IgD-negative memory B cell (primary cell): ENCODE measurements at regions not wholly inside any gene's neighbourhood (a gene's known extent, or its start where the extent isn't known, plus 50 kb on each side); places are given as distances from the start of the nearest gene placed in this dataset.
"Not testable (repeated sequence)": the region's sequence is repeated elsewhere in the genome, so short reads cannot be mapped to it uniquely, and the experiment has no call there.

Experiments used
- H3K27ac Mint-ChIP-seq, 3 donors: one replicate each; pipeline ENCODE4 v1.8.0; 2020 to 2022; ENCODE audit warnings: mild to moderate bottlenecking in 3 of 3, mixed read lengths in 3 of 3, moderate library complexity in 1 of 3
- H3K27me3 Mint-ChIP-seq: one replicate; pipeline ENCODE4 v1.8.0; 2021; ENCODE audit warnings: mixed read lengths
- H3K36me3 Mint-ChIP-seq: one replicate; pipeline ENCODE4 v1.8.0; 2020; ENCODE audit warnings: mild to moderate bottlenecking, mixed read lengths
- H3K4me1 Mint-ChIP-seq, 3 donors: one replicate each; pipeline ENCODE4 v1.8.0; 2020 to 2022; ENCODE audit warnings: mixed read lengths in 3 of 3, mild to moderate bottlenecking in 1 of 3
- H3K4me3 Mint-ChIP-seq, 4 donors: one replicate each; pipeline ENCODE4 v1.8.0; 2020 to 2022; ENCODE audit warnings: mild to moderate bottlenecking in 4 of 4, mixed read lengths in 4 of 4, moderate library complexity in 3 of 4
- H3K9me3 Mint-ChIP-seq, 3 donors: one replicate each; pipeline ENCODE4 v1.8.0; 2020 to 2021; ENCODE audit warnings: mixed read lengths in 3 of 3, mild to moderate bottlenecking in 1 of 3

- no peak overlapping the region for H3K27ac Mint-ChIP-seq
- H3K27me3 Mint-ChIP-seq: no peaks in the 10 kb centered on the region
- no peaks in the 10 kb centered on the region for H3K36me3 Mint-ChIP-seq
- peaks cover 0 to 19% (median 3%) of the 10 kb centered on the region in 3 donors for H3K9me3 Mint-ChIP-seq
- H3K4me1 Mint-ChIP-seq: no peaks in the 10 kb centered on the region
- H3K4me3 Mint-ChIP-seq: no peak overlapping the region
These were observed 419.4 kb downstream of the ISL1 start for GRCh38 chr5:51802551-51803184.

- peaks cover 0 to 13% (median 1%) of the 10 kb centered on the region in 3 donors for H3K9me3 Mint-ChIP-seq
- H3K36me3 Mint-ChIP-seq: no peaks in the 10 kb centered on the region
- no peaks in the 10 kb centered on the region for H3K27me3 Mint-ChIP-seq
- H3K4me1 Mint-ChIP-seq: no peaks in the 10 kb centered on the region
- H3K4me3 Mint-ChIP-seq: no peak overlapping the region
- no peak overlapping the region for H3K27ac Mint-ChIP-seq
These were observed 423.4 kb downstream of the ISL1 start for GRCh38 chr5:51806677-51807076.

DNA sequence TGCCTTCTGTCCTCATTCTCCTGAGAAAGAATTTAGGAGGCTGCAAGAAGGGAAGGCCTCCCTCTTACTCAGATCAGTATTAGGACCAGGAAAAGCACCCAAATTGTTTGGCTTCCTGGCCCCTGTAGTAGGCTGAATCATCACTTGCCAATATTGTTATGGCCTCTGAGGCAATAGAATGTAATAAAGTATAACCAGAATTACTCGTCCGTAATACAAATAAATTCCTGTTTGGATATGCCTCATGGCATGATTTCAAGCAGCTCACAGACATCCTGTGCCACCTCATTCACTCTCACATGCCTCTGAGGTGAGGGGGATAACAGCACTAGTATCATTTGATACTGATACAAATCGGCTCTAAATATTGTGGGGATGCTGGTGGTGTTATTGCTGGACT, 427.3 kb downstream of the ISL1 start:
- H3K9me3 Mint-ChIP-seq: peaks cover 0 to 5% (median 1%) of the 10 kb centered on the region in 3 donors
- H3K4me3 Mint-ChIP-seq: no peak overlapping the region
- no peak overlapping the region for H3K27ac Mint-ChIP-seq
- no peaks in the 10 kb centered on the region for H3K4me1 Mint-ChIP-seq
- no peaks in the 10 kb centered on the region for H3K27me3 Mint-ChIP-seq
- H3K36me3 Mint-ChIP-seq: peaks cover 2% of the 10 kb centered on the region

DNA sequence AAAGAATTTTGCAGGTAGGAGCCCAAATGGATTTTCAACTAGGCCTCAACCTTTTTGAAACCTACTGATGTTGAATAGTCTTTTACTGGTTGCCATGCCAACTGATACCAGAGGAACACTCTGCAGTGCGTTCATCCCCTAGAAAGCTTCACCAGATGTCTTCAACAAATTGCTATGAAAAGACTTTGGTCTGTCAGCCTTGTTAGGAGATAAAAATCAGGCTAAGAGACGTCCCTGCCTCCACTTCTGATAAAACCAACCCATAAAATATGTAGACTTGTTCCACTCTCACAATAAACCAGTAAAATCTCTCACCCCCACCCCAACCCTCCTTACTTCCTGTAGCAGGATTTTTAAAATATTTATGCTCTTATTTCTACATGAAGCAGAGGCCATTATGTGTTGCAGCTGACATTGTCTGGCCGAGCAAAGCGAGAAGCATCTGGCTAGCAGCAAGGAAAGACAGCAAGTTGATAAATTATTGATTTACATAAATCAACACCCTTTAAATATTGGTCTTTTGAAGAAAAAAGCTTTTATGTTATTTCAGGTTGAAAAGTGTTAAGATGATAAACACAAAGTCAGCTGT, 428.7 kb downstream of the ISL1 start:
- H3K4me1 Mint-ChIP-seq: no peaks in the 10 kb centered on the region
- peaks cover 0 to 6% (median 1%) of the 10 kb centered on the region in 3 donors for H3K9me3 Mint-ChIP-seq
- peaks cover 2% of the 10 kb centered on the region for H3K36me3 Mint-ChIP-seq
- H3K4me3 Mint-ChIP-seq: no peak overlapping the region
- no peaks in the 10 kb centered on the region for H3K27me3 Mint-ChIP-seq
- no peak overlapping the region for H3K27ac Mint-ChIP-seq

GRCh38 chr5:51814817-51815216, 431.6 kb downstream of the ISL1 start:
- H3K4me3 Mint-ChIP-seq, H3K36me3 Mint-ChIP-seq, H3K27me3 Mint-ChIP-seq, H3K27ac Mint-ChIP-seq, H3K9me3 Mint-ChIP-seq, H3K4me1 Mint-ChIP-seq: not testable (repeated sequence)

DNA sequence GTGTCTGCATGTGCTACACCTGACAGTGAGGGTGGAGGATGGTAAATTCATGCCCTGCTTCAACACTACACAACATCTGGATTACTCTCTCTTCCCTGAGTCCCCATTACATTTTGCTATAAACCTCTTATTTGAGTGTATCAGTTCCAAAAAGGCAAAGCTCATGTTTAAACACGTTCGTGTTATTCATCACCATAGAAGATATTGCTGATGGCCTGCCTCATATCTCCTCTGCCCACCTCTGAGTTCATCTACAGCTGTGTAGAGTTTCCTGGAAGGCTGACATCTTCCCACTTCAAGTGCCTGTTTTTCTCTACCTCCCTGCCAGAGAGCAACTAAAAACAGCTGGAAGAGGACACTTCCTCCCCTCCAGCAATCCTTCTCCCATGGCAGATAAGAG, 433.2 kb downstream of the ISL1 start:
- no peak overlapping the region for H3K4me3 Mint-ChIP-seq
- H3K9me3 Mint-ChIP-seq: peaks cover 0 to 11% (median 10%) of the 10 kb centered on the region in 3 donors
- peaks cover 2% of the 10 kb centered on the region for H3K36me3 Mint-ChIP-seq
- H3K4me1 Mint-ChIP-seq: no peaks in the 10 kb centered on the region
- no peaks in the 10 kb centered on the region for H3K27me3 Mint-ChIP-seq
- H3K27ac Mint-ChIP-seq: no peak overlapping the region

- H3K27ac Mint-ChIP-seq: no peak overlapping the region
- H3K4me3 Mint-ChIP-seq: no peak overlapping the region
- no peaks in the 10 kb centered on the region for H3K4me1 Mint-ChIP-seq
- H3K9me3 Mint-ChIP-seq: peaks cover 2 to 11% (median 4%) of the 10 kb centered on the region in 3 donors
- no peaks in the 10 kb centered on the region for H3K36me3 Mint-ChIP-seq
- H3K27me3 Mint-ChIP-seq: no peaks in the 10 kb centered on the region
These were observed 438.4 kb downstream of the ISL1 start for GRCh38 chr5:51821697-51822096.

DNA sequence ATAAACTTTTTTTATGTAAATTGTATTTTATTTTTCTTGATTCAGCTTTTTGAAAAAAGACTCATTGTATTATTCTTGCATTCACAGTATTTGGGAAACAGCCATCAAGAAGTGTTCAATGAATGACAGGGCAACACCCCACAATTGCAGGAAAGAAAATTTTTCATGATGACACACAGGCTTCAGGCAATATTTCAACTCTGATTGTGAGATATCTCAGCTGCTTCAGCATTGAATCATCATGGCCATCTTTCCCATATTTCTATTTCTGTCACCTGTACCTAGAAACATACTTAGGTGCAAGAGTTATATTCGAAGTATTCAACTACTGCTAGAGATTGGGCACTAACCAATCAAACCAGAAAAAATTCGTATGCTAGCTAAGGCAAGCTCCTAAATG, 446.0 kb downstream of the ISL1 start:
- Mint-ChIP-seq H3K4me1 (no peaks in the 10 kb centered on the region), H3K27ac (no peak overlapping the region), H3K9me3 (peaks cover 3 to 4% (median 3%) of the 10 kb centered on the region in 3 donors), H3K27me3 (no peaks in the 10 kb centered on the region), H3K36me3 (no peaks in the 10 kb centered on the region), H3K4me3 (no peak overlapping the region)

DNA sequence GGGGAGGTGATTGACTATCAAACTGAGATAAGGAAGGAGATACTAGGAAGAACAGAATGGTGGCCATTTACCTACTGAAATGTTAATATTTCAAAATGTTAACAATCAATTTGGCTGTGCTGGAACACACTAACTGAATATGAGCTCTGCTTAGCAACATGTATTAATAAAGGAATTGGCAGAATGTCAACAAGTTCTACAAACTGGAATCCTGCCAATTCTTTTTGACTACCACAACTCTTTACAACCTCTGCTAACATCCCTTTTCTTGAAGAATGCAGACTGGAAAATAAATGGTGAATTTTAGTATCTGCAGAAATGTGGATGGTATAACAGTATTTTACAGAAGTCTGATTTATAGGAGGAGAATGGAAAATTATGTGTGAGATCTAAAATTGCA, 446.4 kb downstream of the ISL1 start:
- no peaks in the 10 kb centered on the region for H3K27me3 Mint-ChIP-seq
- peaks cover 3 to 4% (median 3%) of the 10 kb centered on the region in 3 donors for H3K9me3 Mint-ChIP-seq
- no peak overlapping the region for H3K4me3 Mint-ChIP-seq
- no peaks in the 10 kb centered on the region for H3K36me3 Mint-ChIP-seq
- no peak overlapping the region for H3K27ac Mint-ChIP-seq
- no peaks in the 10 kb centered on the region for H3K4me1 Mint-ChIP-seq

- H3K36me3 Mint-ChIP-seq: no peaks in the 10 kb centered on the region
- H3K27me3 Mint-ChIP-seq: no peaks in the 10 kb centered on the region
- H3K4me1 Mint-ChIP-seq: no peaks in the 10 kb centered on the region
- H3K27ac Mint-ChIP-seq: no peak overlapping the region
- H3K9me3 Mint-ChIP-seq: peaks cover 2 to 3% (median 3%) of the 10 kb centered on the region in 3 donors
- no peak overlapping the region for H3K4me3 Mint-ChIP-seq
These were observed 449.8 kb downstream of the ISL1 start for GRCh38 chr5:51832934-51833470.

- no peaks in the 10 kb centered on the region for H3K4me1 Mint-ChIP-seq
These were observed 455.2 kb downstream of the ISL1 start for GRCh38 chr5:51838459-51838858.

GRCh38 chr5:51843893-51844292, 460.6 kb downstream of the ISL1 start:
- Mint-ChIP-seq H3K9me3 (peaks cover 4 to 18% (median 7%) of the 10 kb centered on the region in 3 donors), H3K27me3 (no peaks in the 10 kb centered on the region), H3K4me3 (no peak overlapping the region), H3K4me1 (peaks cover 0 to 2% (median 0%) of the 10 kb centered on the region in 3 donors), H3K36me3 (no peaks in the 10 kb centered on the region), H3K27ac (no peak overlapping the region)

More at GRCh38 chr5:51838459-51838858, 455.2 kb downstream of the ISL1 start:
- no peaks in the 10 kb centered on the region for H3K36me3 Mint-ChIP-seq
- H3K4me3 Mint-ChIP-seq: no peak overlapping the region
- H3K27ac Mint-ChIP-seq: no peak overlapping the region
- peaks cover 0 to 5% (median 4%) of the 10 kb centered on the region in 3 donors for H3K9me3 Mint-ChIP-seq
- no peaks in the 10 kb centered on the region for H3K27me3 Mint-ChIP-seq

GRCh38 chr5:51846015-51846414, 462.8 kb downstream of the ISL1 start:
- peaks cover 0 to 2% (median 0%) of the 10 kb centered on the region in 3 donors for H3K4me1 Mint-ChIP-seq
- no peaks in the 10 kb centered on the region for H3K36me3 Mint-ChIP-seq
- H3K9me3 Mint-ChIP-seq: peaks cover 4 to 18% (median 7%) of the 10 kb centered on the region in 3 donors
- no peak overlapping the region for H3K4me3 Mint-ChIP-seq
- H3K27me3 Mint-ChIP-seq: no peaks in the 10 kb centered on the region
- no peak overlapping the region for H3K27ac Mint-ChIP-seq

GRCh38 chr5:51859624-51860023, 476.4 kb downstream of the ISL1 start:
- Mint-ChIP-seq H3K27ac (no peak overlapping the region), H3K4me1 (no peaks in the 10 kb centered on the region), H3K4me3 (no peak overlapping the region), H3K9me3 (peaks cover 0 to 5% (median 2%) of the 10 kb centered on the region in 3 donors), H3K27me3 (no peaks in the 10 kb centered on the region), H3K36me3 (no peaks in the 10 kb centered on the region)

GRCh38 chr5:51860532-51861018, 477.3 kb downstream of the ISL1 start:
- H3K27ac Mint-ChIP-seq: no peak overlapping the region
- no peaks in the 10 kb centered on the region for H3K36me3 Mint-ChIP-seq
- no peaks in the 10 kb centered on the region for H3K27me3 Mint-ChIP-seq
- no peak overlapping the region for H3K4me3 Mint-ChIP-seq
- peaks cover 0 to 5% (median 2%) of the 10 kb centered on the region in 3 donors for H3K9me3 Mint-ChIP-seq
- H3K4me1 Mint-ChIP-seq: no peaks in the 10 kb centered on the region

DNA sequence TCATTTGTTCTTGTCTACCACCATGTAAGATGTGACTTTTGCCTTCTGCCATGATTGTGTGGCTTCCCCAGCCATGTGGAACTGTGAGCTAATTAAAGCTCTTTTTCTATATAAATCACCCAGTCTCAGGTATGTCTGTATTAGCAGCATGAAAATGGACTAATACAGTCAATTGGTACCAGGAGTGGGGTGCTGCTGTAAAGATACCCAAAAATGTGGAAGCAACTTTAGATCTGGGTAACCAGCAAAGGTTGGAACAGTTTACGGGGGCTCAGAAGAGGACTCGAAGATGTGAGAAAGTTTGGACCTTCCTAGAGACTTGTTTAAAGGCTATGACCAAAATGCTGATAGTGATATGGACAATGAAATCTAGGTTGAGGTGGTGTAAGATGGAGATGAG, 488.9 kb downstream of the ISL1 start:
- Mint-ChIP-seq H3K36me3 (no peaks in the 10 kb centered on the region), H3K27me3 (no peaks in the 10 kb centered on the region), H3K9me3 (peaks cover 4 to 9% (median 5%) of the 10 kb centered on the region in 3 donors), H3K4me3 (no peak overlapping the region), H3K4me1 (peaks cover 0 to 1% (median 0%) of the 10 kb centered on the region in 3 donors), H3K27ac (no peak overlapping the region)
